T-helper 2 cell (primary cell): ENCODE measurements at regions not wholly inside any gene's neighbourhood (a gene's known extent, or its start where the extent isn't known, plus 50 kb on each side); places are given as distances from the start of the nearest gene placed in this dataset.
"Not testable (repeated sequence)": the region's sequence is repeated elsewhere in the genome, so short reads cannot be mapped to it uniquely, and the experiment has no call there.

Experiments used
- DNase-seq, 5 experiments: peaks; one replicate each; pipeline versions ENCODE4 v3.0.0 to v3.0.0-alpha.2; 2012 to 2022

DNA sequence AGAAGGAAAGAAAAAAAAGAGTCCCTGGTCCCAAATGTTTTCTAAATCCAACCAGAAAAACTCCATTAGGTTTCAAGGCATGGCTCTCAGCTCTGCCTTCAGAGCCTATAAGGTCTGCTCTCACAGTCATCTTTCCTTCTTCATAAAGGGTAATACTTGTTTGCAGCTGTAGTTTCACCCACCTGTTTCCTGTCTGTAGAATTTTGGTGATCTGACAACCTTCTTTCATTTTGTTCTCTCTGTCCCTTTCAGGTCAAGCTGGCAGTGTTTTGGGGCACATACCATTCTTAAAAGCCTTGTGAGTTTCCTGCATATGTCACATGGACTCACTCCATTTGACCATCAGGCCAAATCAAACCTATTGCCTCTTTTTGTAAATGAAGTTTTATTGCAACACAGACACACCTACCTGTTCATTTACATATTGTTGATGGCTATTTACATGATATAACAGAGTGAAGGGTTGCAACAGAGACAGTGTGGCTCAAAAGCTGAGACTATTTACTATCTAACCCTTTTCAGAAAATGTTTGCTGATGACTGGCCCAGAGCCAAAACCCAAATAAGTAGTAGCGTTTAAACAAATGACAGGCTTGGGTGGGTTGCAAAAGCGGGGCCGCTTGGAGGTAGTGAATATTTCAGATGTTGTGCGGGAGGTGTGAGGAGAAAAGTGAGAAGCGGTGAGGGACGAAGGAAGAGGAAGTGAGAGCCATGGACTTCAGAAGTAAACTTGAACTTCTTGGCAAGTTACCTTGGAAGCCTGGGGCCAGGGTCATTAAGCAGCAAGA lies 292.7 kb upstream of the PROK2 start:
- DNase-seq, result no peak

DNA sequence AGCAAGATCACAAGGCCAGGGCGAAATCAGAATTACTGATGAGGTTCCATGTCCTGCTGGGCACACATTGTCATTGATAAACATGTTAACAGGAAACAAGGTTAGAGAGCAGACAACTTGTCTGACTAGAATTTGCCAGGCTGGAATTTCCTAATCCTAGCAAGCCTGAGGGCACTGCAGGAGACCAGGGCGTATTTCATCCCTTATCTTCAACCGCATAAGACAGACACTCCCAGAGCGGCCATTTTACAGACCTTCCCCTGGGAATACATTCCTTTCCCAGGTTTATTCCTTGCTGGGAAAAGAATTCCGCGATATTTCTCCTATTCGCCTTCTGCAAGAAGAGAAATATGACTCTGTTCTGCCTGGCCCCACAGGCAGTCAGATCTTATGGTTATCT lies 290.9 kb upstream of the PROK2 start:
- DNase-seq, result not testable (repeated sequence)

GRCh38 chr3:72071624-72072023 lies 286.7 kb upstream of the PROK2 start:
- no peak for DNase-seq

- no peak for DNase-seq
These were observed 285.1 kb upstream of the PROK2 start for GRCh38 chr3:72070005-72070404.

DNA sequence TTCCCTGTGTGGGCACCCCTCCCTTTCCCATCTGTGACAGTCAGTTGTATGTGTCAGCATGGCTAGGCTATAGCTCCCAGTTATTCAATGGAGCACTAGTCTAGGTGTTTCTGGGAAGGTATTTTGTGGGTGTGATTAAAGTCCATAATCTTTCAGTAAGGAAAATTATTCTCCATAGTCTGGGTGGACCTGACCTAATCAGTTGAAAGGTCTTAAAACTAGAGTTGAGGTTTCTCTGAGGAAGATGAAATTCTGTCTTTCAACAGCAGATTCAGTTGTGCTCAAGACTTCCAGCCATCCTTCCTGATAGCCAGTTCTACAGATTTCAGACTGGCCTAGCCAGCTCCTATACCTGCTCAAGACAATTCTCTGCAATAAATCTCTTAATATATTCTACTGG lies 284.6 kb upstream of the PROK2 start:
- no peak for DNase-seq

GRCh38 chr3:72068621-72069020 lies 283.7 kb upstream of the PROK2 start:
- no peak for DNase-seq

DNA sequence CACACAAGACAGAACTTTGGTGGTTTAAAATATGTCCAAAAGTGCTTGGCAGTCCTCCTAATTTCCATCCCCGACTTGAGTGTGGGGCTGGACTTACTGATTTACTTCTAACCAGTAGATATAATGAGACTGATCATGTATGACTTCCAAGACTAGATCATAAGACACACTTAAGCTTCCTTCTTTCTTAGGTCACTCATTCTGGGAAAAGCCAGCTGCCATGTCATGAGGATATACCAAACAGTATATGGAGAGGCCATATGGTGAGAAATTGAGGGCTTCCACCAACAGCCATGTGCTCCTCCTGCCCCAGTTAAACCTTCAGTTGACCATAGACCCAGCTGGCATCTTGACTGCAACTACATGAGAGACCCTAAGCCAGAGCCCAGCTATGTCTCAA lies 282.8 kb upstream of the PROK2 start:
- DNase-seq, result no peak

DNA sequence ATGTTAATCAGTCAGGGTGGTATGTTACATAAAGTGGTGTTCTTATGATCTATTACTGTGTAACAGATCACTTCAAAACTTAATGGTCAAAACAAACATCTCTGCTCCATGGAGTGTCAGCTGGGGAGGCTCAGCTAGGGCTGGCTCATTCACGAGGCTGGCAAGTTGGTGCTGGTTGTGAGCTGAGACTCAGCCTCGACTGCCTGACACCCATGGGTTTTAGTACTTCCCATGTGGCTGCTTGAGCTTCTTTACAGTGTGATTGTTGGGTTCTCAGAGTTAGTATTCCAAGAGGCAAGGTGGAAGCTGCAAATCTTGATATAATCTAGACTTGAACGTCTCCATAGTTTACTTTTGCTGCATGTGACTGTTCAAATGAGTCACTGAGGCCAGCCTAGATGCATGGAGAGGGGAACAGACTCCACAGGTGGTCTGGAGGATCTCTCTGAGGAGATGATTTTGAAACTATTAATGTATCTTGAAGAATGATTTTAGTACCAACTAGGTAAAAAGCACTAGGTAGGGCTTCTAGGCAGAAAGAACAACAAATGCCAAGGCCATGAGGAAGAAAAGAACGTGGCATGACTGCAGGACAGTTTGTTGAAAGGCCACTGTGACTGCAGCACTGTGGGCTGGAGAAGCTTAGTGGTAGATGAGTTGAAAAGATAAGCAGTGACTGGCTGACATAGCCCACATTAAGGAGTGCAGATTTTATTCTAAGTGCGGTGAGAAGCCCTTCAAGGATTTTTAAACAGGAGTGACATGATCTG lies 281.1 kb upstream of the PROK2 start:
- DNase-seq, result peak in 1 of 5 experiments; percentile 57

DNA sequence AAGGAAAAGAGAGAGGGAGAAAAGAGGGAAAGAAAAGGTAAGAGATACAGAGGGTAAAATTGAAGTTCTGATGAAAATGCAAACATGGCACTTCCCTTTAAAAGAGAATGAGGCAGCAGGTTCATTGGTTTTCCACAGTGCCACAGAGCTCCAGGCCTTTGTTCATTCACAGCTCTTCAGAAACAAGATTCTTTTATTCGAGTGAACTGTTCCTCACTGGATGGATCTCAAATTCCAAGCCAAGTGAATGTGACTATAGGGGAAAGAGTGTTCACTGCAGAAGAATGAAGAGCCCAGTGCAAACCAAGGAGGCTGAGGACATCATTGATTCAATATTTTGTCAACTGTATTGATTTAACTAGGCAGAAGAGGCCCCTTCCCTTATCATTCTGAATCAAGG lies 280.3 kb upstream of the PROK2 start:
- no peak for DNase-seq

DNA sequence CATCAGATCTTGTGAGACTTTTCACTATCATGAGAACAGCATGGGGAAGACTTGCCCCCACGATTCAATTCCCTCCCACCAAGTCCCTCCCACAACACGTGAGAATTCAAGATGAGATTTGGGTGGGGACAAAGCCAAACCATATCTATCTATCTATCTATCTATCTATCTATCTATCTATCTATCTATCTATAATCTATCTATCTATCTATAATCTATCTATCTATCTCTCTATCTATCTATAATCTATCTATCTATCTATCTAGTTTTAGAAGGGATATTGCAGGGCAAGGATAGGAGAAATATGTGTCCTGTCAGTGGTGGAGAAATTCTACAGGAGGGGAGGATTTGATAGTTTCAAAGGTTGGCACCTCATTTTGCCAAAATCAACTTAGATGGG lies 279.8 kb upstream of the PROK2 start:
- DNase-seq, result not testable (repeated sequence)

DNA sequence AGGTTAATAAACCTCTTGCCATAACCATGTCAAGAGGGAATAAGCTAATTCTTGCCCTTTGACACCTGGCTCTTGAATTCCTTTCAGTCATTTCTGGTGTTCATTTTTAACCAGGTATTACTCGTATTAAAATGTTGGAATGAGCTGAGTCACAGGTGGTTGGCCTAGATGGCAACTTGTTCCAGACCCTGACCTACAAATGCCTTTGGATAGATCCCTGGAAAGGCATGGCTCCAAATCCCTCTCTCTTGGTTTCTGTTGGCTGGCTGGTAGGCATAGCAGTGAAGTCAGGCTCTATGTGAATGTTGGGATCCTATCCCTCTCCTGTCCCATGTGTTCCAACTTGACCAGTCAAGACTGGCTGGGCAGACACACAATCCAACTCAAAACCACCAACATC lies 277.1 kb upstream of the PROK2 start:
- no peak for DNase-seq

- no peak for DNase-seq
These were observed 275.6 kb upstream of the PROK2 start for GRCh38 chr3:72060447-72061034.

DNA sequence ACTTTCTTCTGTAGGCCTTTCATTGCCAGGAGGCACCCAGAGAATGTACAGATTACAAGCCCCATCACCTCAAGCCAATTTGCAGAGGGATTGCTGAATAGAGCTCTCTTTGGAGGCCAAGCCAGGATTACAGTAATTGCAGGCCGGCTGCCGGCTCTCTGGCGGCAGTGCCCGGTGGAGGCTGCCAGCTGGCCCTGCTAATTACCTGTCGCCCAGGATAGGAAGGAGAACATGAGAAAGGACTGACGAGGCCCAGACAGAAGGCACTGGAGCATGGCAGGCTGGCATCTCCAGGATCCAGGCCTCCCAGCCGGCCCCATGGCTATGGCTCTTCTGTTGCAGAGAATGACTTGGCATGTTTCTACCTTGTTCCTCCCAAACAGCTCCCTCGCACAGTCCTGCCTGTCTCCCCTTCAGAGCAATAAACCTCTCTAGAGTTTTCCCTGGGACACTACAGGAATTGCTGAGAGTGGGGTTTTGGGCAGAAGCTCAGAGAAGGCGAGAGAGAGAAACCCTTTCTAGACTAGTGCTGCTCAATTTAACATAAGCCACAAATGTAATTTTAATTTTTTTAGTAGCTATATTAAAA lies 273.6 kb upstream of the PROK2 start:
- no peak for DNase-seq

- DNase-seq, result no peak
These were observed 270.5 kb upstream of the PROK2 start for GRCh38 chr3:72055436-72055835.

GRCh38 chr3:72054976-72055375 lies 270.0 kb upstream of the PROK2 start:
- no peak for DNase-seq

DNA sequence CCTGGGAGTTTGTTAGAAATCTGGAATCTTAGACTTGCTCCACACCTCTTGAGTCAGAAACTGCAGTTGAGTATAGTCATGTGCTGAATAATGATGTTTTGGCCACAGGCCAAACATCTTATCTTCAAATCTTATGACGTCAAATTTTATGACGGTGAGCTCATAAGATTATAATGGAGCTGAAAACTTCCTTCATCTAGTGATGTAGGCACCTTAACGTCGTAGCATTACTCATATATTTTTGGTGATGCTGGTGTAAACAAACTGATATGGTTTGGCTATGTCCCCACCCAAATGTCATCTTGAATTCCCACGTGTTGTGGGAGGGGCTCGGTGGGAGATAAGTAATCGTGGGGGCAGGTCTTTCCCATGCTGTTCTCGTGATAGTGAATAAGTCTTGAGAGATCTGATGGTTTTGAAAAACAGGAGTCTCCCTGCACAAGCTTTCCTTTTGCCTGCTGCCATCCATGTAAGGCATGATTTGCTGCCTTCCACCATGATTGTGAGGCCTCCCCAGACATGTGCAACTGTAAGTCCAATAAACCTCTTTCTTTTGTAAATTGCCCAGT lies 268.0 kb upstream of the PROK2 start:
- no peak for DNase-seq

DNA sequence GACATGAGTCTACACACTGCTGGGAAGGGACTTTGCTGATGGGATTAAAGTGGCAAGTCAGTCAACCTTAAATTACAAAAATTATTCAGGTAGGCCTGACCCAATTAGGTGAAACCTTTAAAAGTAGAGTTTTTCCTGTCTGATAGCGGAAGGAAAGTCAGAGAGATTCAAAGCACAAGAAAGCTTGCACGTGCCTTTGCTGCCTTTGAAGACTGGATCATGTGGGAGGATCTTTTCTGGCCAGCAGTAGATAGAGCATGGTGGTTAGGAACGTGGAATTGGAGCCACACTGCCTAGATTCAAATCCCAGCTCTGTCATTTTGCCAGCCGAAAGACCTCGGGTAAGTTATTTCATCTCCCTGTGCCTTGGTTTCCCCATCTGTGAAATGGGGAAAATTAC lies 265.8 kb upstream of the PROK2 start:
- no peak for DNase-seq

DNA sequence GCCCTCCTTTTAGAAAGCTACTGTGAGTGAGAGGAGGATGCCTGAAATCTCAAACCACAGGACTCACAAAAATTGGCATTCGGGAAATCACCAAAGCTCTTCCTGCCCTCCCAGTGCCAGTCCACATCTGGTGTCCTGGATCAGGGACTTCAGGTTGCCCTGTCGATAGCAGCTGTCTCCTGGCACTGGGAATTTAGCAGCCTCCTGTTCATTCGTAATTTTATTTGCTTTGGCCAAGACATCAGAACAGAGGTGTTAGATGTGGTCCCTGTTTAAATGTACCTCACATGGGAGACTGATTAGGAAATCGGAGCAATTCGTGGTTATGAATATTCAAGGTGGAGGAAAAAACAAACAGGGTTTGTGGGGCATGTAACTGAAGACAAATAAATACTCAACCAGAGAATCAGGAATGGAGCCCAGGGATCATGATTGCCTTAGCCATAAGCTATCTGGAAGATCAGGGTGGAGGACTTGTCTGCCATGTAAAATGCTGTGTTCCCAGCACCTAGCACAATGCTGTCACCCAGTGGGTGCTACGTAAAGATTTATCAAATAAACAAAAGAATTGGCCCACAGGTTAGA lies 265.2 kb upstream of the PROK2 start:
- DNase-seq, result no peak

- DNase-seq, result no peak
These were observed 264.4 kb upstream of the PROK2 start for GRCh38 chr3:72049300-72049699.

DNA sequence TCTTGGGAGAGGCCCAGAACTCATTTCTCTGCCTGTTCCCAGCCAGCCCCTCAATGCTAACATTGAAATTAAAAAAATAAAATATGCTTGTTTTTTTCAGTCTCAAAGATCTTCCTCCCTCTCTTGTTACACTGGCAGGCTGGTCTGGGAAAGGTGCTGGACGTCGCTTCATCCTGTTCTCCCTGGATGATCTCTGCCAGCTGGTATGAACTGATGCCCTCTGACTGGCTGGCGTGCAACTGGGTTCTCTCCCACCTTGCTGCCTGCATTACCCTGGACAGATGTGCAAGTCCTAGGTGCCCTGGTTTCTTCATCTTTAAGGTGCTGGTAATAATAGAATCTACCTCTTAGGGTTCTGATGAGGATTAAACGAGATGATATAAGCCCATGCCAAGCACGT lies 263.9 kb upstream of the PROK2 start:
- no peak for DNase-seq

DNA sequence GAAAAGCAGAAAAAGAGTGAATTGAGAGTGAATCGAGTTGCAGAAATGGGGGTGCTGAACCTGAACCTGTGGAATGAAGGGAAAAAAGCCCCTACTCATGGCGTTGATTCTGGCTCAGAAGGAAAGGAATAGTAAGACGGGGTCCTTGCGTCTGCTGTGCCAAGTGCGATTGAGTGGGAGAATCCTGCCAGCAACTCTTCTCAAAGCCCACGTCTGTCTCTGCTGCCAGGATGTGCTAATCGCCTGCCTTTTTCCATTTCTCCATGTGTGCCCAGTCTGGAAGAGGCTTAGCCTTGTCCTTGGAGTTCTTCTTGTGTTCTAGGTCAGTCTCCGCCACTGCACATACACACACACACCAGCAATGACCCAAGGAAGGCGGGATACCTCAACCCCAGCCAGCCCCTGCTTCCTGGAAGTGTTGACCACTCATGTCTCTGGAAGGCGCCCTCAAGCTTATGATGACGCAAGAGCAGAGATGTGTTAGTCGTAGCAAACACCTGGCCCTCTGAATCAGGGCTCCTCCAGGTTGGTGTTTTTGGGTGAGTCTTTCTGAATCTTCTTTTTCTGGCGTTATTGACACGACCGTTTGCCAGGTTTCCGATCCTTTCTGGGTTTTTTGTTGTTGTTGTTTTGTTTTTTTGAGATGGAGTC lies 262.4 kb upstream of the PROK2 start:
- DNase-seq, result no peak

DNA sequence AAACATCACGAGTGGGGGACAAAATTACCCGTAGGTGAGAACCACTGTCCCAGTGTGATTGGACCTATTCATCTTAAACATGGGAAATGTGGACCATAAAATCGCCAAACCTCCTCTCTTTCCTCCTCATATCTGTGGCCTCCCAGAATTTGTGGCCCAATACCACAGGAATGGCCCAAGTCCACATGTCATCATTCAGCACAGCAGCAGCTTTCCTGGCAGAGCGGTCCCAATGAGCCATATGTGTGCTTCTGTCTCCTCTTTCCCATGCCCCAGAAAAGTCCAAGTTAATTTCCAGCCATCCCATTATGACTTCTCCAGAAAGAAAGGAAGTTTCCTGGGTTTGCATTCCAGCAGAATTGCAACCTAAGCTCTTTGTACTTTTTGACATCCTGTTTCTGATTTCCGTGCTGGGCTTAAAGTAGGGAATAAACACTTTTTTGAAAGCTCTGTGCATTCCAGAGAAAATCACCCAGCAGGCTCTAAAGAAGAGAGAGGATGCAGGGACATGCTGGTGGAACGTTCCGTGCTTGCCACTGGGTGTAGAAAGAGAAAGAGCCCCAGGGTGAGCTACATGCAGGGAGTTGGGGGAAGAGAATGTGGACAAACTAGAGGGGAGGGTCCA lies 259.4 kb upstream of the PROK2 start:
- no peak for DNase-seq
